ENCODE measurements at regions not wholly inside any gene's neighbourhood (a gene's known extent, or its start where the extent isn't known, plus 50 kb on each side); places are given as distances from the start of the nearest gene placed in this dataset.

DNA sequence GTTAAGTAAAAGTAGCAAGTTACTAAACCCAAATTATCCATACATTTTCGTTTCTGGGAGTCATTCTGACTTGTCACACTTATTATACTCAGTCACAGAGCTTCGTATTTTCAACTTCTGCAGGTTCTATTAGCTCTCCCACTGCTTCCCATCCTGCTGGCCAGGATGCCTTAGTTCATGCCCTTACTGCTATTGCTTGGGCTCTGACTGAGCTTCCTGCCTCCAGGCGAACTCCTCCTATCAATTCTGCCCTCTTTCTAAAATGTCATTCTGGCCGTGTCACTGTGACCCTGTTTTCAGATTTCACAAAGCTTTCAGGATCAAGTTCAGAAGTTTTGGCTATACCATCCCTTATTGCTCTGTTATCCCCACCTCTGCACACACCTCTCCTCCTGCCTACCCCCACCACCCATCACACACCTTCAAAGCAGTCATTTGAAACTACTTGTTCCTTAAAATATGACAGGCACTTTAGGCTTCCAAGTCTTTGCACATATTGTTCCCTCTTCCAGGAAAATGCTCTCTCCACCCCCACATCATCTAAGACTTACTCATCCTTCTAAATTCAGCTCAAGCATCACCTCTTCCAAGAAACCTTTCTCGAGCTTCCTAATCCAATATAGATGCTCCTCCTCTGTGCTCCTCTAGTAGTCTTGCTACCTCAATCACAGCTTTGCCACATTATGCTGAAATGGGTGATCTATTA is 278.0 kb downstream of the BRINP2 start:
- no peak for DNase-seq (ENCODE audit: low spot score)
- intact Hi-C loops (cut with DNase I): no loop called here

DNA sequence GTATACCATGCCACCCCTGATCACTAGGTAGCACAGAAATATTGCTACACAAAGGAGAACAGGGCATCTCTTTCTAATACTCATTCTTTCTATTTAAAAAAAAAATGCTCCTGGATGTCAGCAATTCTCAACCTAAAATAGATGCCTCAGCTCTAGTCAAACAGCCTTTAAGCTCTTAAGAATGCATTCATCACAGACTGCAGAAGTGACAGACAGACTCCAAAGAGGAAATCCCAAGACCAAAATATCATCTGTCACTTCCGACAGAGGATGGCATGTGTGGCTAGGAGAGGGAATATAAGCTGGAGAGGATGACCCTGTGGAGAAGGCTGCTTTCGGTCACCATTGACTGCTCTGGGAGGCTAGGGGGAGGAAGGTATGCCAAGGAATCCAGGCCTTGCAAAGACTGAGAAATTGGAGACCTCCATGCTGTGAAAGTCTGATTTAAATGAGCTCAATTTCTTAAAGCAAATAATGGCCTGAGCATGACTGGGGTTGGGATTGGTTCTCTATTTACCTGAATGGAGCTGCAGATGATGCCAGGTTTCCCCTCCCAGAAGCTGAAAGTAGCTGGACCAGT is 277.4 kb downstream of the BRINP2 start:
- no peak for DNase-seq (ENCODE audit: low spot score)
- intact Hi-C loops (cut with DNase I): no loop called here

DNA sequence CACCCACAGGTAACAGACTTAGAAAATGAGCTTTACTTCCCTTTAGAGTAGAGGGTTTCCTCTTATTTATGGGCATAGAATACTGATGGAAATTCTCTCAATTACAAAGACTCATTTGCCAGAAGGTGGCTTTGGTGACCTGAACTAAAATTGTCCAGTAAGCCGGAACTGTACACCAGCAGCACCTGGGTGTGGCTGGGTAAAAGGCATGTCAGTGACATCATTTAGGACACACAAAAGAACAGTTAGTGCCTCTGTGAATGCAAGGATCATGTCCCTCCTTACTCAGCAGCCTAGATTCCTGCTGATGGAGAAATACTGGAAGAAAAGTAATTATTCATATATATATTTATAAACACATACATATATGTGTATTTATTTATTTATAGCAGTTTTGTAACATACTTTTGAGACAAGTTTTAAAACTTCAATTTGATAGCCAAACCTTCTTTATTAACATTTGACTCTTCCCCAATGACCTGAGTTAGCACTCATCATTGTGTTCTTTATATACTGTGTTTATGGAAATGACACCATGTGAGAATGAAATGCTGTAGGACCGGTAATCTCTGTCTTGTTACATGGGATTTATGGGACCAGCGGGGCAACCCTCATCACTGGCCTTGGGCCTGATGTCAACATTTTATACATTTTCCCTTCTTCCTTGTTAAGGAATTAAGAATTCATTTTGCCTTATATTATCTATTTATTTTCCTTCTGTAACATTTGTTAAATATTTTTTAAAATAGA is 274.4 kb downstream of the BRINP2 start:
- intact Hi-C loops (cut with DNase I): no loop called here
- no peak for DNase-seq (ENCODE audit: low spot score)

DNA sequence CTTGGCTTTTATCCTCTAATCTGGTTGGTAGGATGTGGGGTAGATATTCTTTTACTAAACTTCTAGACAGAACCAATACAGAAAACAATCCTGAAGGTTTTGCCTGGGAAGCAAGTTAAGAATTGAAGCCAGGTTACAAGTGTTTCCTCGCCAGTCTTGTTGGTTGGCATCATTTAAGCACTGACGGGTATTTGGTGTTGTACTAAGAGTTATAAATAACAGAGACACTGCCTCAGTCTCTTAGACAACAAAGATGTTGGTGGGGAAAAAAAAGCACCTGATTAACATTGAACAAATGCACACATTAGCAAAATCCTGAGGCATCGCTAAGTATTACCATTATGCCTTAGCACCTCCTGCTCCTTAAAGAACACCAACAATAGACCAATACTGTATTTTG is 272.2 kb downstream of the BRINP2 start:
- intact Hi-C loops (cut with DNase I): no loop called here

DNA sequence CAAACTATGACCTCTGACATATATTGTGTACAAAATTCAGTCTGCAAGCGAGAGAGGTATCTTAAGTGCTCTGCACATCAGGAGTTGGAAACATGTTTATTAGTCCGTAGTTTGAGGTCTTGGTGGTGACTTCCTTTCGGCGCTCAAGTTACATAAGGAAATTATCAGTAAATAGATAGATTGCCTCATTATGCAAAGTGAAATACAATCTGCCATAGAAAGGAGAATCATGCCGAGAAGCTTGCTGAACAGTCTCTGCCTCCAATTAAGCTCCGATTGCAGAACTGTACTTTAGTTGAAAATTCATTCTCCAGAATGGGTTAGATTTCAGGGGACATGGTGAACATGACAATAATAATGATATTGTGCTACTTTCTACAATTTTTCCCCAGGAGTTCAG is 271.8 kb downstream of the BRINP2 start:
- no peak for DNase-seq (ENCODE audit: low spot score)
- intact Hi-C loops (cut with DNase I): no loop called here

More for the DNA sequence above, 272.2 kb downstream of the BRINP2 start:
- DNase-seq (ENCODE audit: low spot score): no peak

DNA sequence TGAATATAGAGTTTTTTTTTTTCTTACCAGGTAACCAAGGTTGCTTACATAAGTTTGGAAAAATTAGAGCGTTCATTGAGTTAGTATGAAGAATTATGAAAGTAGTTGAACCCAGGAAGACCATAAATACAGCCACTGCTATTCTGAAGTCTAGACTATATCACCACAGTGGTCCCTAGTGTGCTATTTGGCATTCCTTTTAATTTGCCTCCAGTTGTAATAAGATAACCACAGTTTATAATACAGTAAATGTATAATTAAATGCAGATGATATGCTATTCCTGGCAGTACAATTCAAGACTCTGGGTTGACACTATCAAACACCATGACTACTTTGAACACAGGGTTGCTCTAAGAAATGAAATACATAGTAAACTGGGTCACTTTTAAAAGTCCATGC is 270.5 kb downstream of the BRINP2 start:
- intact Hi-C loops (cut with DNase I): no loop called here
- DNase-seq (ENCODE audit: low spot score): no peak

DNA sequence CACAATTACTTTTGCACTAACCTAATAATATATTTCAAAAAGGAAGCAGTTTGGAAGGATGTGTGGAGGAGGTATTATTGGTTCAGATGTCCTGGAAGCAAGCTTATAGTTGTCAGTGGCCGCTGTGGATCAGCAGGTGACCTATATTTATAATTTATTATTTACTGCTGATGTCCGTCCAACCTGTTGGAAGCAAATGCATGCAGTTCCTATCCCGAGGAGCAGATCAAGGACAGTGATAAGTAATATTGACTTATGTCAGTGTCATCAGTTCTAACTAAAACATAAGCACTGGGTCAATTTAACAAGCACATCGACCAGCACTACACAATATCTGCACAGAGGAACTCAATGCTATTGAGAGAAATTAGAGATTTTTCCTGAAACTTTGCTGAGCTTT is 270.1 kb downstream of the BRINP2 start:
- intact Hi-C loops (cut with DNase I): no loop called here
- DNase-seq (ENCODE audit: low spot score): no peak

DNA sequence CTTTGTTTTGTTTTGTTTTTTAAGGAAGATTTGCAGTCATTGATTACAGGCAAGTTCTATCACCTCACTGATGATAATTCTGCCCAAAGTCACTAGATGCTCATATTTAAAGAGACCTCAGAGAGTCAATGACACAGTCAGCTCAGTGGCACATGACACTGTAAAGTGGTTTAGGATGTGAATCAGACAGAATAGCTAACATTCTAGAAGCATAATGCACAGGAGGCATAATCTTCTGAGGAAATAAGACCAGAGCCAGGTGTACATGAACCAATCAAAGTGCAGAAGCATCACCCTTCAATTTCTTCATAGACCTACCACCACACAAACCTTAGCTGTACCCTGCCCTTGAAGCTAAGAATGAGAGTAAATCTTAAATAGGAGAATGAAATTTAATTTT is 268.5 kb downstream of the BRINP2 start:
- intact Hi-C loops (cut with DNase I): no loop called here
- no peak for DNase-seq (ENCODE audit: low spot score)

DNA sequence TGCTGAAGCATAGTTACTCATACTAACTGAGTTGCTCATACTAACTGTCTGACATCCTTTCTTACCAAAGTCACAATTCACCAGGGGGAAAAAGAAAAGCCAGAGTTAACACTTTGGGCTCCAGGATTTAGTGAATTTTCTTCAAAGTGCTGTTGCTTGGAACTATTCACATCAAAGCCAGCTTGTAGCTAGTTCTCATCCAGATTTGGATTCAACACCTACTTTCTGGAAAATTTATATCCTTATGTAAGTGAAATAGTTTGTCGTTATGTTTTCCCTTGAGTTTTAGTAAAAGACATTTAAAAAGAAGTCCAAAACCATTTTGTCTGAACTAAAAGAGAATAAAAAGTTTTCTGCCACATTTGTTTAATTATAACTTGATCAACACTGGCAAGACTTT is 264.6 kb downstream of the BRINP2 start:
- no peak for DNase-seq (ENCODE audit: low spot score)
- intact Hi-C loops (cut with DNase I): no loop called here

DNA sequence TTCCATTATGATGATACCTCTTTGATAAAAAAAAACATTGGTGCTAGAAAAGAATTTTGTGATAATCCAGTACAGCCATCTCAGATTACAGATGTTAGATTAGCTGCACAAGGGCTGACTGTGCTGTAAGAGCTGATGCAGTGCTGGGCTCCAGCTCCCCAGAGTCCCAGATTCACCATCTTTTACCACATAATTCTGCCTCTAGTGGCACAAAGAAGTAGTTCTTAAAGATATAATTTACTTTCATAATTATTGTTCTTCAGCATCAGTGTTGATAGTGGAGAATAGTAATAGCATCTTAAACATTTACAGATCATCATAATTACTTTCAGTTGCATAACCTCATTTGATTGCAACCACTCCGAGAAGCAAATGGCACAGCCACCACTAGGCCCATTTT is 262.1 kb downstream of the BRINP2 start:
- intact Hi-C loops (cut with DNase I): no loop called here
- DNase-seq (ENCODE audit: low spot score): no peak

DNA sequence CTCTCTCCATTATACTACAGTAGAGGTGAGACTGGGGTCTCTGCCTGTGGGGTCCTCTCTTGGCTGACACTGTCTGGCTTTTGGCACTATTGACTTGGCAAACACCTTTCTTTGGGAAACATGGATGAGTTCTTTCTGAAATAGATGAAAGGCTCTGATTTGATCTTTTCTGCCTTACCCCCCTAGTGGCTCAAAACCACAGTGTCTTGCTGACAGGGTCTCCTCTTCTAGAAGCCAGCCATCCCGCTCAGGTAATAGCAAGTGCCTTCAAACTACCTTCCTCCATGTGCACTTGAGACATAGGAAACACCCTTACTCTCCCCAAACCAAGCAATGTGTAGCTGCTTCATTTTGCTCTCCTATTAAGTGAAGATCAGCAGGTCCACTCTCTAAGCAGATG is 260.4 kb downstream of the BRINP2 start:
- intact Hi-C loops (cut with DNase I): no loop called here

DNA sequence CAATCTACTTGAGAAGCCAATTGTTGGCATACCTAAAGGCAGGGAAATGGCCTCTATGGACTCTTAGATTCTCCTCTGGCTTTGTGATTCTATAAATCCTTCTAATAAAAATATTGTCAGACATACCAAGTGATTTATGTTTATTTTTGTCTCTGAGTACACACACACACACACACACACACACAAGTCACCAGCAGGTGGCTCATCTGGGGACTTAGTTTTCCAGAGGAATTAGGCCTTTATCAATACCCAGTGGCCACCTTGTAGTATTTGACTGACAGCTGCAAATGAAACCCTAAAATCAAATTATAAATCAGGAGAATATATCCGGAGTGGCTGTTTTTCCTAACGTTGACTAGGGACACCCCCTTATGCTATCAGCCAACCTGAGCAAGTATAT is 258.5 kb downstream of the BRINP2 start:
- no peak for DNase-seq (ENCODE audit: low spot score)
- intact Hi-C loops (cut with DNase I): no loop called here

More for the DNA sequence above, 260.4 kb downstream of the BRINP2 start:
- DNase-seq (ENCODE audit: low spot score): no peak

DNA sequence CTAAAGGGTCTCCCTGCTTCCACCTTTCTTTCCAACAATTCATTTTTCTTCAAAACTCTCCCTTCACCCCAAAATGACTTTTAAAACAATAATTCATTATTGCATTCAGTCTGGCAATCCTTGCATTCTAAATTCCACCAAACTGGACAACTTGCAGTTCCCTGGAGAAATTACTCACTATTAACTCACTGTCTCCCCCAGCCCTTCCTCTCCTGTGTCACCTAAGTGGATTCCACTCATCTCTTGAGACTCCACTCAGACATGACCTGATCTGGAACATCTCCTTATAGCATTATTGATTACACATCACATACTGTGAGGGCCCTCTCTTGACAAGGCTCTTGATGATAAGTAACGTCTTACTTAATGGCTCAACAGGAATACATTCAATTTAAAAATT is 257.1 kb downstream of the BRINP2 start:
- no peak for DNase-seq (ENCODE audit: low spot score)

DNA sequence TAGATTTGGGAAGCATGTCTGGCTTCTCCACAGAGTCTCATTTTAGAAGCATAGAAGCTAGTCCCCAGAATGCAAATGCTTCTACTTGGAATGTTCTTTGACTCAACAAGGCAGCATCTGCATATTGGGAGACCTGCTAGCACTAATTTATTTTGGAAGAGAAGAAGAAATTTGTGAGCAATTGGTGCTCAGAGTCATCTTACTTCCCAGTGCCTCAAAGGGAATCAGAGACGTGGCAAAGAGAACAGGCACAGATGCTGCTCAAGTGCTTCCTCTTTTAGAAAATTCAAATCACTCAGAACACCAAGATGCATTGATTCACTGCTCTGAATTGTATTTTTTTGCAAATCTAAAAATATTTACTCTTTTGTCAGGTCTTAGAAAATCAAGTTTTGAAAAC is 255.7 kb downstream of the BRINP2 start:
- DNase-seq (ENCODE audit: low spot score): no peak
- intact Hi-C loops (cut with DNase I): no loop called here

More for the DNA sequence above, 257.1 kb downstream of the BRINP2 start:
- intact Hi-C loops (cut with DNase I): no loop called here

DNA sequence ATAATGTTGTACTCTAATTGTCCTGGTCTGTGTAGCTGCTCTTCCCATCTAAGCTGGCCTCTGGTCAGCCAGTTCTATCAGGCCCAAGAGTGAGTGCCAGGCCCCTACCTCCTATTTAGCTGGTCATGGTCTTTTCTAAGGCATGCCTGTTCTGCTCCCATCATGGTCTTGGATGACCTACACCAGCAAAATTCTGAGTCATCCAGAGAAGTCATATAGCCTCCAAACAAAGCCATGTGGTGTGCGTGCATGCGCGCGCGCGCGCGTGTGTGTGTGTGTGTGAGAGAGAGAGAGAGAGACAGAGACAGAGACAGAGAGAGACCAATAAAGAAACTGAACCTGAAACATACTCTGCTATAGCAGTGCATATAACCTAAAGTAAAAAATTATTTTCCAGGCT is 254.4 kb downstream of the BRINP2 start:
- DNase-seq (ENCODE audit: low spot score): no peak
- intact Hi-C loops (cut with DNase I): no loop called here

DNA sequence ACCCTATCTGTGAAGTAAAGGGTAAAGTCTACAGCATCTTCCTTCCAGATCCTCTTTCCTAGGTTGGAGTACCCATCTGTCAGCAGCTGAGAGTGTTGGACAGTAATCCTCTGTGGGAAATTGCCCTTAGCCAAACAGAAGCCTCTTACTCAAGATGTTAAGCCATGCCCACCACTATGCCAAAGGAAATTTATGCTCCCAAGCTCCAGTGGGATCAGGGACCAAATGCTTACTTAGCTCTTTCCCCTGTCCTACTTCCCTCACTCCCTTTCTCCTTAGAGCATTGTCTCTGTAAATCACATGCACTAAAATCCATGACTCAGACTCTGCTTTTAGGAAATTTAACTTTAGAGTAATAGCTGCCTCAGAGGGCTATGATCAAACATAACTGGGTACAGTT is 254.0 kb downstream of the BRINP2 start:
- intact Hi-C loops (cut with DNase I): no loop called here

DNA sequence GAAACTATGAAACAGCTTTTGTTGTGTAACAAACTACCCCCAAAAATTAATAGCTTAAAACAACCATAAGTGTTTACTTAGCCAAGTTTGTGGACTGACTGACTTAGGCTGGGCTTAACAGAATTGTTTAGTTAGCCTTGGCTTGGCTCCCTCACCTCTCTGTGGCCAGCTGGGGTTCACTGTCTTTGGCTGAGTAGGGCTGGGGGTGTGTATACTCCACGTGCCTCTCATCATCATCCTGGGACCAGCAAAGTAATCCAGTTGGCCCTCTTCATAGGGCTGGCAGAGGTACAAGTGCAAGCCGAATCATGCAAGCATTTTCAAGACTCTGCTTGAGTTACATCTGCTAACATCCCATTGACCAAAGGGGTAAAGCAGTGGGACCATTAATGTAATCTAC is 252.3 kb downstream of the BRINP2 start:
- no peak for DNase-seq (ENCODE audit: low spot score)
- intact Hi-C loops (cut with DNase I): no loop called here

More for the DNA sequence above, 254.0 kb downstream of the BRINP2 start:
- DNase-seq (ENCODE audit: low spot score): no peak

DNA sequence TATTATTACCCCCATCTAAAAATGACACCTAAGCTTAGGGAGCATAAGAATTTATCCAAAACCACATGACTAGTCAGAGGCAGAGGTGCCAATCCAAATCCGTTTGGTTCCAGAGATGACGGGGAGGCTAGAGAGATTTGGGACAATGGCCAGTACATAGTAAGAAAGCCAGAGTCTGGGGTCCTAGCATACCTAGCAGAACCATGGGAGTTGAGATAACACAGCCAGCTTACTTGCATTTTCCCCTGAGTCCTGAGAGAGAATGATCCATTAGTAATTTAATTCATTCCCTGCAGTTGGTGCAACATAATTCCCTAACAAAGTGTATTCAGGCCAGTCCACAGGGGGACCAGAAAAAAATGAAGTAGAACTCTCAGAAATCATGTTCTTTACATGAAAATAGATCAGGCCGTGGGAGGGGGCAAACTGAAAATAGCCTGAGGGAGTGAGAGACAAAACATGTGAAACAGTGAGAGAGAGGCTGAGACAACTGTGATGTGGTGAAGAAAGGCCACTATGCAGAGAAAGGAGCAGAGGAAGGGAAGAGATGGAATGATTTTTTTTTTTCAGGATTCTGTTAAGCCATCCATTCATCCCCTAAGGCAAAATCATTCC is 243.3 kb downstream of the BRINP2 start:
- intact Hi-C loops (cut with DNase I): no loop called here
- DNase-seq (ENCODE audit: low spot score): no peak

DNA sequence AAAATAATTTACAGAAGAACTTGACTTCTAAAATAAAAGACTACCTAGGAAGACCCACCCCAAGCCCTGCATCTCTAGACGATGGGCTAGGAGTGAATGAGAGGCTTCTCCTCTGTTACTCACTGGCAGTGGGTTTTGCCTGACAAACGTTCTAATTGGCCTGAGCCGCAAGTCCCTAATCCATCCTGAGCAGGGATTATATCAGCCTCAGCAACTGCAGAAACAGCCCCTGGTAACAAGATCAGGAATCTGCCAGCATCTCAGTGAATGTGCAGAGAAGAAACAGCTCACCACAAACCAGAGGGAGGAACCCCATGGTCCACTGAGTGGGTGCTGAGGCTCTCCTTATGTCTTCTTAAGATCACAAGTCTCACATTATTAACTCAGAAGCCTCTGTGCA is 240.6 kb downstream of the BRINP2 start:
- intact Hi-C loops (cut with DNase I): no loop called here
- no peak for DNase-seq (ENCODE audit: low spot score)

DNA sequence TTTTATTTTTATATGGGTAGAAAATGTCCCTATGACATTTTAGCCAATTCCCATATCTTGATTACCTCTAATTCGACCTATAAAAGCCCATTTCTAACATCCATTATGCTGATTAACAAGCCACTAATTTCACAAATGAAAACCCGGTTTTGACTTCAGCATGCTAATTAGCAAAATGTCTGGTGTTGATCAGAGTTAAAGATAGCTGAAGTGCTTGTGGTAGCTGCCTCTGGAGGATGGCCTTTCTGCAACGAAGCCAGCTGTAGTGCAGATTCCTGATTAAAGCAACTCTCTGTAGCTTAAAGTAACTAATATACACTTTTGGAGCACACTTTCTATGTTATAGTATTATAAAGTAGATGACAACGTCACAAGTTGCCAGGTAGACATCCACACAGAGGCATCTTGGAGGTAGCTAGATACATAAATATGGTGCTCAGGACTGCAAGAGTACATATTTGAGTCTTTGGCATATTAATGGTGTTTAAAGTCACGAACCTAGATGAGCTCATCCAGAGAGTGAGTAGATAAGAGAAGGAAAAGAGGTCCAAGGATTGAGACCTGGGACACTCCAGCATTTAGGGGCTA is 239.5 kb downstream of the BRINP2 start:
- intact Hi-C loops (cut with DNase I): no loop called here
- no peak for DNase-seq (ENCODE audit: low spot score)
